ENCODE measurements at regions not wholly inside any gene's neighbourhood (a gene's known extent, or its start where the extent isn't known, plus 50 kb on each side); places are given as distances from the start of the nearest gene placed in this dataset.

DNA sequence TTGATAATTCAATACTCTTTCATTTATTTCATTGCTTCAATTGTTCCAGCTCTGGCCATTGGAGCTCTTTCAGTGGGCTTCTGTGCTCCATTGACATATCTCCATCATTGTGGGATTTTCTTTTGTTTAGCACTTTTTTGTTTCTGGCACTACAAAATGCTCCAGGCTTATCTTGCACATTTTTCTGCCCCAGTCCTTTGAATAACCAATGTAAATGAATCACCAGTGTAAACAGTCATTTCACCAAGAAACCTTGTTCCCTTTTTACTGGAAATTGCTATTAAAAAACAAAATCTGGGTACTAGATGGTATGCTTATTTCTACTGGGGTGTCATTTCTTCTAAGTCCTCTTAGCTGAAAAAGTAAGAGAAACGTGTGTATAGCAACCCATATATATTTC is 173.0 kb upstream of the LYPLAL1 start:
- DNase-seq (ENCODE audit: low read depth, low spot score) = no peak
- in situ Hi-C loops (cut with HindIII; ENCODE audit: low sequenced_read_pairs) = no loop called here

DNA sequence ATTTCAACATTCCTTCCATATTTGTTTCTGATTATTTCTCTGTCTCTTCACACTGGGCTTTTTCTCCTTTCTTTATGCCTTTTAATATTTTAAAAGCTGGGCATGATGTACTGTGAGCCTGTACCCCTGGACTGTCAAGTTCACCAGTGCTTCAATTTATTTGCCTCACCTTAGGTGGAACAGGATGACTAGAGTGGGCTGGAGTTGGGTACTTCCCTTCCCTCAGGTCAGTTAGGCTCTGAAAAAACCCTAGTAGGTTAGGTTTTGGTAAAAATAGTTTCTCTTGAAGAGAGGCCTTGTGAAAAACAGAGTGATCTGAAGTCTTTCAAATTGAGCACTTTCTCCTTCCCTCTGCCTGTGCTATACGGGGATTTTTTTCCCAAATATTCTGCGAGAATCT is 163.0 kb upstream of the LYPLAL1 start:
- no peak overlapping the region for H3K4me3 ChIP-seq (ENCODE audit: low read depth, low read length)
- TF ChIP-seq, protein P1, sequence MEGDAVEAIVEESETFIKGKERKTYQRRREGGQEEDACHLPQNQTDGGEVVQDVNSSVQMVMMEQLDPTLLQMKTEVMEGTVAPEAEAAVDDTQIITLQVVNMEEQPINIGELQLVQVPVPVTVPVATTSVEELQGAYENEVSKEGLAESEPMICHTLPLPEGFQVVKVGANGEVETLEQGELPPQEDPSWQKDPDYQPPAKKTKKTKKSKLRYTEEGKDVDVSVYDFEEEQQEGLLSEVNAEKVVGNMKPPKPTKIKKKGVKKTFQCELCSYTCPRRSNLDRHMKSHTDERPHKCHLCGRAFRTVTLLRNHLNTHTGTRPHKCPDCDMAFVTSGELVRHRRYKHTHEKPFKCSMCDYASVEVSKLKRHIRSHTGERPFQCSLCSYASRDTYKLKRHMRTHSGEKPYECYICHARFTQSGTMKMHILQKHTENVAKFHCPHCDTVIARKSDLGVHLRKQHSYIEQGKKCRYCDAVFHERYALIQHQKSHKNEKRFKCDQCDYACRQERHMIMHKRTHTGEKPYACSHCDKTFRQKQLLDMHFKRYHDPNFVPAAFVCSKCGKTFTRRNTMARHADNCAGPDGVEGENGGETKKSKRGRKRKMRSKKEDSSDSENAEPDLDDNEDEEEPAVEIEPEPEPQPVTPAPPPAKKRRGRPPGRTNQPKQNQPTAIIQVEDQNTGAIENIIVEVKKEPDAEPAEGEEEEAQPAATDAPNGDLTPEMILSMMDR (IDR thresholded peaks at IDR 0.05; ENCODE audit: low read depth, low read length) = no peak
- in situ Hi-C loops (cut with HindIII; ENCODE audit: low sequenced_read_pairs) = no loop called here
- DNase-seq (ENCODE audit: low read depth, low spot score) = no peak

More for the DNA sequence above, 173.0 kb upstream of the LYPLAL1 start:
- TF ChIP-seq, protein P1 (IDR thresholded peaks at IDR 0.05; ENCODE audit: low read depth, low read length) = no peak
- H3K4me3 ChIP-seq (ENCODE audit: low read depth, low read length) = no peak overlapping the region

DNA sequence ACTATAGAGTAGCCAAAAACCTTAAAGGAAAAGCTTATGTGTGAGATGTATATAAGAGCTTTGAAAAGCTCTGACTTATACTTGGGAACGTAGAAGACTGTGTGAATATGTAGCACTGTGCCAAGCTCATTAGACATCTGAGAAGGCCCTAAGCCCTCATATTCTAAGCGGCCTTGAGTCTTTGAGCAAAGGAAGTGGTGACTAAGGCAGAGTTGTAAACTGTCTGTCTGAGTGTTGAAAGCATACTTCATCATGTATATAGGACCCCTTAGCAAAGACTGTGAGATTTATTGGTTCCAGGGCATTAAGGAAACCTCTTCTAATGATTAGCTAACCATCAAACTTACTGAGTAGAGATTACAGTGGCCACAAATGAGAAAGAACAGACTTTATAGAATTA is 153.3 kb upstream of the LYPLAL1 start:
- no peak for DNase-seq (ENCODE audit: low read depth, low spot score)
- no peak overlapping the region for H3K4me3 ChIP-seq (ENCODE audit: low read depth, low read length)
- in situ Hi-C loops (cut with HindIII; ENCODE audit: low sequenced_read_pairs) = no loop called here
- TF ChIP-seq, protein P1 (IDR thresholded peaks at IDR 0.05; ENCODE audit: low read depth, low read length) = no peak

DNA sequence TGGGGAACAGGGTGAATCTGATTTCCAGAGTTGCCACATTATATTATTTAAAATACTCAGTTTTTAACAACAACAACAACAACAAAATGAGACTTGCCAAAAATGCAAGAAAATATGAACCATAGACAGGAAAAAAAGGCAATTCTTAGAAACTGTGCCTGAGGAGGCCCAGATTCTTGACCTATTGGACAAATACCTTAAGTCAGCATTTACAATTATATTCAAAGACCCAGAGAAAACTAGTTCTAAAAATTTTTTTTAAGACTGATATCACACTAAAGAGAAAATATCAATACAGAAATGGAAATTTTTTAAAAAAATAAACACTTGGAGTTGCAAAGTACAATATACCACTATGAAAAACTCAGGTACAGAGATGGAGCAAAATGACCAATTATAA is 152.8 kb upstream of the LYPLAL1 start:
- in situ Hi-C loops (cut with HindIII; ENCODE audit: low sequenced_read_pairs) = no loop called here
- H3K4me3 ChIP-seq (ENCODE audit: low read depth, low read length) = no peak overlapping the region
- DNase-seq (ENCODE audit: low read depth, low spot score) = no peak
- TF ChIP-seq, protein P1 (IDR thresholded peaks at IDR 0.05; ENCODE audit: low read depth, low read length) = no peak

DNA sequence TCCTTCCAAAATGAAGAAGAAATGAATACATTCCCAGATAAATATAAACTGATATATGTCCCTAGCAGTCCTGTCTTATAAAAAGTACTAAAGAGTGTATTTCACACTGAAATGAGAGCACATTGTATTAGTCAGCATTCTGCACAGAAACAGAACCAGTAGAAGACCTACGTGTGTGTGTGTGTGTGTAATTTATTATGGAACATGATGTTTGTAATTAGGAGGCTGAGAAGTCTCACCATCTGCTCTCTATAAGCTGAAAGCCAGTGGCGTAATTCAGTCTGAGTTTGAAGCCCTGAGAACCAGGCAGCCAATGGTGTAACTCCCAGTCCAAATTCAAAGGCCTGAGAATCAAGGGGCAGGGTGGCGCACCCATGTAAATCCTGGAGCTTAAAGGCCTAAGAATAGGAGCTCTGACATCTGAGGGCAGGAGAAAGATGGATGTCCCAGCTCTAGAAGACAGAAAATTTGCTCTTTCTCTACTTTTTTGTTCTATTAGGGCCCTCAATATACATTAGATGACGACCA is 146.5 kb upstream of the LYPLAL1 start:
- DNase-seq (ENCODE audit: low read depth, low spot score) = no peak
- in situ Hi-C loops (cut with HindIII; ENCODE audit: low sequenced_read_pairs) = no loop called here
- TF ChIP-seq, protein P1 (IDR thresholded peaks at IDR 0.05; ENCODE audit: low read depth, low read length) = no peak

DNA sequence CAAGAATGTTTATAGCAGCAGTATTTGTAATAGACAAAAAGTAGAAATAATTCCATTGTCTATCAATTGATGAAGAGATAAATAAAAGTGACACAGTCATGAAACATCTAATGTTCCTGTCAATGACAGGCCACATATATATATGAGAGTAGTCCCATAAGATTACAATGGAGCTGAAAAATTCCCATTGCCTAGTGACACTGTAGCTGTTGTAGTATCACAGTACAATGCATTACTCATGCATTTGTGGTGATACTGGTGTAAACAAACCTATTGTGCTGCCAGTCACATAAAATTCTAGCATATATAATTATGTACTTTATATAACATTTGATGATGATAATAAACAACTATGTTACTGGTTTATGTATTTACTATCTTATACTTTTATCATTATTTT is 141.9 kb upstream of the LYPLAL1 start:
- DNase-seq (ENCODE audit: low read depth, low spot score) = no peak
- TF ChIP-seq, protein P1 (IDR thresholded peaks at IDR 0.05; ENCODE audit: low read depth, low read length) = no peak
- H3K4me3 ChIP-seq (ENCODE audit: low read depth, low read length) = no peak overlapping the region
- in situ Hi-C loops (cut with HindIII; ENCODE audit: low sequenced_read_pairs) = no loop called here

More for the DNA sequence above, 146.5 kb upstream of the LYPLAL1 start:
- H3K4me3 ChIP-seq (ENCODE audit: low read depth, low read length) = no peak overlapping the region

DNA sequence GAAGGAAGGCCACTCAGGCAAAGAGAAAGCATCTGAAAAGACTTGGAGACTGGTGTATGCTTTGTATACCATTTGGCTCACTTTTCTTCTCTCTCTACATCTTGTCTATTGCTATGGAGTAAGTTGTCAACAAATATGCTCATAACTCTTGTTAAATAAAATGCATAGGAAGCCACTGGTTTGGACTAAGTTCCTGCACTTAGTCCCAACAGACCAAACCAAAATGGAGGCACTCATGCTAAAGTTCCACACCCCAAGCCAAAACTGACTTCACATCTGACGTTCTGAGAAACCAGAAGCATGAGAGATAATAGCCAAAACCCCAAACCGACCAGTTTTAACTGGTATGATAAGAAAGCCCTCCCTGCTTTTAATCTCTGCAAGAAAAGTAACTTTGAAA is 135.3 kb upstream of the LYPLAL1 start:
- DNase-seq (ENCODE audit: low read depth, low spot score) = no peak
- no peak overlapping the region for H3K4me3 ChIP-seq (ENCODE audit: low read depth, low read length)
- TF ChIP-seq, protein P1 (IDR thresholded peaks at IDR 0.05; ENCODE audit: low read depth, low read length) = no peak
- in situ Hi-C loops (cut with HindIII; ENCODE audit: low sequenced_read_pairs) = no loop called here

All from astrocyte of the spinal cord (primary cell).